Anterior cingulate cortex (tissue), 58 donors: ENCODE measurements at regions not wholly inside any gene's neighbourhood (a gene's known extent, or its start where the extent isn't known, plus 50 kb on each side); places are given as distances from the start of the nearest gene placed in this dataset.
"Not testable (repeated sequence)": the region's sequence is repeated elsewhere in the genome, so short reads cannot be mapped to it uniquely, and the experiment has no call there.

Source experiments
- DNase-seq, 58 donors: peaks; one replicate each; lab custom pipeline; 2025; lab: John Stamatoyannopoulos, UW

DNA sequence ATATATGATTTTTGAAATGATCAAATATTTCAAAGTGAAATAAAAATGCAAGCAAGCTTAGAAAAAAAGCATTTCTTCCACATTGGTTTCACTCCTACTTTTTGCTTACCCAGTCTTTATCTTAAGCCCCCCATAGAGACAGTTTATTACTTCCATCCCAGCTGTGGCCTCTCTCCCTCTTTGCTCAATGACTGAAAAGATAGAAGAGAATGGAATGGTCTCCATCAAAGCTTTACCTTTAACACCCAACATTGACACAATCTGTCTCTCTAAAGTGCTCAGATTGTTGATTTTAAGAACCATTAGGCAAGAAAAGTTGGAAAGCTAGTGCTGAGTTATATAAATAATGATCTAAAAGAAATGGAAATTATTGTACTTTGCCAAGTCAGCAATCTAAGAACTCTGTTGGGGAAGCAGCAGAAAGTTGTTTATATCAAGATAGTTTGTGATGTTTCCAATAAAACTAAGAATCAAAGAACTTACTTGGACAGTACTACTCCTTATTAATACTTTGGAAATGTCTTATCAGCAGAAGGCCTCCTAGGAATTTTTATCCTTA, 277.5 kb upstream of the NREP start:
- no peak for DNase-seq

DNA sequence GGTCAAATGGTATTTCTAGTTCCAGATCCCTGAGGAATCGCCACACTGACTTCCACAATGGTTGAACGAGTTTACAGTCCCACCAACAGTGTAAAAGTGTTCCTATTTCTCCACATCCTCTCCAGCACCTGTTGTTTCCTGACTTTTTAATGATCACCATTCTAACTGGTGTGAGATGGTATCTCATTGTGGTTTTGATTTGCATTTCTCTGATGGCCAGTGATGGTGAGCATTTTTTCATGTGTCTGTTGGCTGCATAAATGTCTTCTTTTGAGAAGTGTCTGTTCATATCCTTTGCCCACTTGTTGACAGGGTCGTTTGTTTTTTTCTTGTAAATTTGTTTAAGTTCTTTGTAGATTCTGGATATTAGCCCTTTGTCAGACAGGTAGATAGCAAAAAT, 269.9 kb upstream of the NREP start:
- not testable (repeated sequence) for DNase-seq

DNA sequence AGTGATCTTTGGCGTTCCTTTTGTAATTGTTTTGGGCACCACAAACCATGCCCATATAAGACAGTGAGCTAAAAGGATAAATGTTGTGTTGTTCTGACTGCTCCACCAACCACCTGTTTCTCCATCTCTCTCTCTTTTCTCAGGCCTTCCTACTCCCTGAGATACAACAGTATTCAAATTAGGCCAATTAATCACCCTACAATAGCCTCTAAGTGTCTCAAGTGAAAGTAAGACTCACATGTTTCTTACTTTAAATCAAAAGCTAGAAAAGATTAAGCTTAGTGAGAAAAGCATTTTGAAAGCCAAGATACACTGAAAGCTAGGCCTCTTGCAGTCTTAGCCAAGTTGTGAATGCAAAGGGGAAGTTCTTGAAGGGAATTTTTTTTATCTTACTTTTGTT, 268.8 kb upstream of the NREP start:
- DNase-seq, result no peak

DNA sequence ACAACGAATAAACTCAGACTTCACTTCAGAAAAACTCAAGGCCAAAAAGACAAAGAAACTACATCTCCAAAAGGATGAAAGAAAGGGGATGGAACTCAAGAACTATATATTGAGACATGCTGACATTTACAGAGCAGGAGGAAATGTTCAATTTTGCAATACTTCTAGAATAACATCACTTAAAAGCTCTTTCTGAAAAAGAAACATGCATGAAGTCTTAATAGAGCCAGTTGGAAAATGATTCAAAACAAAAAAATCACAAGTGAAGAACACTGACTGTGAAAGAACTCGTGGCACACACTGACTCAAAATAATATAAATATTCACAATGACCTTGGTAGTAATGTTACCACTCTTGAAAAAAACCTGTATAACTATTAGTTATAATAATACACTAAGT, 267.8 kb upstream of the NREP start:
- DNase-seq, result no peak

DNA sequence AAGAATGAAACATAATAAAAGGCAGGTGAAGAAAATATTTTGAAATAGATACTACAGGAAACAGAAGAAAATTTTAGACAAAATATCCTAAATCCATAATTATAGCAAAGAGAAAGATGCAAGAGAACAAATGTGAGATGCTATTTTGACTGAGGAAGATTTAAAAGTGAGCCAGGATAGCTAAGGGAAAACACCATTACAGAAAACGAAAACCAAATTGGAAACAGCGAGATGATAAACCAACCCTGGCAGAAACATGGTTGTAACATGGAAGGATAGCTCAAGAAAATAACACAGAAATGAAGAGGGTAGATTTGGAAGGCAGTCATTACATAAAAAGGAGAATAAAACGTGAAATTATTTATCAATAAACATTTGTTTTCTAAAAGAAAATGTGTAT, 267.2 kb upstream of the NREP start:
- DNase-seq, result no peak

DNA sequence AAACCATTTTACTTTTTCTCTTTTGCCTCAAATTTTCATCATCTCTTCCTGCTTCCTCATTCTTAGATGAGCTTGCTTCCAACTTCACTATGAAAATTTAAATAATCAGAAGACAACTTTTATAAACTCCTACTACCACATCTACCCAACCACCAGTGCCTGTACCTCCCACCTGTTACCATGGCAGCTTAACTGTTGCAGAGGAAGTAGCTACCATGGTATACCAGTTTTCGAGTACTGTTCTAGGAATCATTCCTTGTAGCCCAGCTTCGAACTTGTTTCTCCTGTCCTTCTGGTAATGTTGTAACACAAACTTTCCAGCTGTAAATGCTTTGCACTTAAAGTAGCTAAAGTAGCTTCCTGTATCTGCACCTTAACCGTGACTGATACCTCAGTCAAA, 266.8 kb upstream of the NREP start:
- DNase-seq, result no peak

DNA sequence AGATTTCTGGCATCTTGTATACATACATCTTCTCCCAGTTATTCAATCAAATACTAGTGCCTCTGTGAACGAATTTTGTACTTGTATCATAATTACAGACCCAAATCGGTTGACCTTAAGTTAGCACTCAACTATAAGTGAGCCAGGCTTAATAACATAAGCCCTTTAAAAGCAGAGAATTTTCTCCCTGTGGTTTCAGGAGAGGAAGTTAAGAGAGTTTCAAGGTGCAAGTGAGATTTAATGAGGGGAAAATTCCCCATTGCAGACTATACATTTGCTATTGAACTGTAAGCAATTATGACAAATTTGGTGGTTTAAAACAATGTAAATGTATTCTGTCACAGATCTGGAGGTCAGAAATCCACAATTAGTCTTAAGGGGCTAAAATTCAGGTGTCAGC, 261.9 kb upstream of the NREP start:
- no peak for DNase-seq

DNA sequence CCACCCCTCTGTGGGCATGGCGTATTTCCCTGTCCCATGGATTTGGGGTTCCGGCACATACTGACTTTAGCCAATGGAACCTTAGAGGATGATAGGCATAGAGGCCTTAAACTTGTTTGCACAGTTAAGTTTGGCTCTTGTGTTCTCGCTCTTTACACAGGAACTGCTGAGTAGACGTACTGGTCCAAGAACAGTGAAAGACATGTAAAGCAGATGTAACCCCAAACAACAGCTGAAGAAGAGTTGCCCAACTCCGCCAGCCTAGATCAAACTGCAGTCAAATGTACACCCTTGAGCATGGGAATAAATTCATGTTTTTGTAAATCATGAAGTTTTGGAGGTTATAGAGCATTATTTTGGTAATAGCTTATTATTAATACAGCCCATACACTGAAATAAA, 260.0 kb upstream of the NREP start:
- no peak for DNase-seq

DNA sequence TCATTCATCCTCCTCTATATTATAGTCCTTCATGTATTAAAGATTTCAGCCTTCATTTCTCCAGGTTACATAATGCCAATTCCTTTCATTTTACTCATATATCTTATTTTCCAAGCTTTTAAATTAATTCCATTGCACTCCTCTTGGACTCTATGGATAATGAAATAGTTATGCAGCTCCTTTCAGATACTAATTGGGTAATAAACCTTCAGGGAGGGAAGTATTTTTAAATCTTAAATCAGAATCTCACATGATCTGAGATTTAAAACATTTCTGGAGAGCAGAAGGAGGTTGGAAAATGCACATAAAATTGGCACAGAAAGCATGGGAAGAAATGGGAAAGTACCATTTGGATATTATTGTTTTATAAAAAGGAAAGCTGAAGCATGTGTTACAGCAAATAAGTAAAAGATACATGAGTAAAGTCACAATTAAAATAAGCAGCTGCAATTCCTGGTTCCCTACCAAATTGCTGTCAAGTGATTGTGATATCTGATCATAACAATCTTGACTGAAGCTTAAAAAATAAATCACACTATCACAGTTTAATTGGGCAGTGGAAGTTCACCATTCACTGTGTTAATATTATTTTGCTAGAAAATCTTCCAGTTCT, 257.9 kb upstream of the NREP start:
- no peak for DNase-seq

DNA sequence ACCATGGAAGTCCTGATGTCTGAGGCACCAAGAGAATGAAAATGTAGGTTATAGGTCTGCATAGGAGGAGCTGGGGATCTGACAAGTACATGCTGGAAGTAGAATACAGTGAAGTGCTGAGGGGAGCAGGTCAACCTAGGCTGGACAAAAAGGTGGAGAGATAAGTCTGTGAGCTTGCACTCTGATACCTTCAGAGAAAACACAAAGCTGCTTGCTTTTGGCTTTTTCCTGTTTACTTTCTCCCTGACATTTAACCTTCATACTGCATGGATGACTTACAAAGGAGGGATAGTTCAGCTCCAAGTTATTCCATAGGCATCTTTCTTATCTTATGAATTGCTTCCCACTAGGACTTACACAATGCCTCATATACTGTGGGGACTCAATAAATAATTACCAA, 256.7 kb upstream of the NREP start:
- DNase-seq, result no peak

DNA sequence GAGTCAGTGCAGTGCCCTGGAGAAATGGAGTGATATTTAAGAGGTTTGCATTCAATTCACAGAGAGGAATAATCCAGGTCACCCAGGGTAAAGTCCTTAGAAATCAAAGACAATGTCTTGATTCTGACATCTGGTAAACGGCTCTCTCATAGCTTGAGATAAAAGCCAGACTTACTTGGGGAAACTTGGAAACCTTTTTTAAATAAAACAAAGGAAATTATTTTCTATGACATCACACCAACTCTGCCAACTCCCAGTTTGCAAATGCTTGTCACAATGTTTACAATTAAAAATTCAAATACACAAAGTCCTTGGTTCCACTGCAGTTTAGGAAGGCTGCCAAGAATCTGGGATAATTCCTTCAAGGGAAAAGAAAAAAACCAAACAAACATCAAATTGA, 255.1 kb upstream of the NREP start:
- DNase-seq, result no peak

DNA sequence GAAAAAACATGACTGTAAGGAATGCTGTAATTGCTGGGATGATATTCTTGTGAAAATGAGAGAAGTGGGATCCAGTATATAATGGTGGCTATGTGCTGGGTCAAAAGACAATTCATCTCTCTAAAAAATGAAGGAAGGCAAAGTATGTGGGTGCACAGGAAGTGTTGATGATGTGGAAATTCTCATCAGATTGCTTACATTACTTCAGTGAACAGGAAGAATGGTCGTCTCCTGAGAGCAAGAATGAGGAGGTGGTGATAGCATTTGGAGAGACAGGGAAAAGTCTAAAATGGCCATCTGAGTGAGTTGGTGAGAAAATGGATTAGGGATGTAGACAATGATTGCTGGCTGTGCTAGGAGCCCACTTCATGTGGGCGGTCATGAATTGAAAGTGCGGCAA, 253.5 kb upstream of the NREP start:
- no peak for DNase-seq

DNA sequence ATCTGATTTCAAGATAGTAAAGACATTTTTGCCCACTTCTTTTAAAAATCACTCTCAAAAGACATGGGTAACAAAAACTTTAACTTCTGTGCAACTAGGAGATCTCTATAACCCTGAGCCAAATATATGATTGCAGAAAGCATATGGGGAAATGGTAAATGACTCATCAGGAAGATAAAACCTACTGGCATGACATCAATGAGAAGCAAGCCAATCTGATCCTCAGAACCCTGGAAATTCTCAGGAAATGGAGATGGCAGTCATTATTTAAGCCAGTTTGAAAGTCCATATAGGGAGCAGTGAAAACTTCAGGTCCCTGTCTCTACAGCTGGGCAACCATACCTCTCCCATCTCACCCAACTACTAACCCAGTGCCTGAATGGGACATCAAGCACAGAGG, 249.7 kb upstream of the NREP start:
- DNase-seq, result no peak

DNA sequence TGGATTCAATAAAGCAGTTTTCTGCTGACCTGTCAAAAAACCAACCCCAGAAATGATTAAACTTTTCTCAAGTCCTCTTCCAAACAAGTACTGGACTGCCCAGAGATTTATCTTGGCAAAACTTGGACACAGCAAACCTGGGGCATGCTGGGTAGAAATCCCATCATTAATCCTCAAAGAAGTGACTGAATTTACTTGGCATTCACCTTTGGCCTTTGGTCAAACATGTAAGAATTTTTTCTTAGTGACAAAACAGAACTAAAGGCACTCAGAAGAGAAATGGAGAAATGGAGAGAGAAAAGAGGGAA, 248.6 kb upstream of the NREP start:
- no peak for DNase-seq

DNA sequence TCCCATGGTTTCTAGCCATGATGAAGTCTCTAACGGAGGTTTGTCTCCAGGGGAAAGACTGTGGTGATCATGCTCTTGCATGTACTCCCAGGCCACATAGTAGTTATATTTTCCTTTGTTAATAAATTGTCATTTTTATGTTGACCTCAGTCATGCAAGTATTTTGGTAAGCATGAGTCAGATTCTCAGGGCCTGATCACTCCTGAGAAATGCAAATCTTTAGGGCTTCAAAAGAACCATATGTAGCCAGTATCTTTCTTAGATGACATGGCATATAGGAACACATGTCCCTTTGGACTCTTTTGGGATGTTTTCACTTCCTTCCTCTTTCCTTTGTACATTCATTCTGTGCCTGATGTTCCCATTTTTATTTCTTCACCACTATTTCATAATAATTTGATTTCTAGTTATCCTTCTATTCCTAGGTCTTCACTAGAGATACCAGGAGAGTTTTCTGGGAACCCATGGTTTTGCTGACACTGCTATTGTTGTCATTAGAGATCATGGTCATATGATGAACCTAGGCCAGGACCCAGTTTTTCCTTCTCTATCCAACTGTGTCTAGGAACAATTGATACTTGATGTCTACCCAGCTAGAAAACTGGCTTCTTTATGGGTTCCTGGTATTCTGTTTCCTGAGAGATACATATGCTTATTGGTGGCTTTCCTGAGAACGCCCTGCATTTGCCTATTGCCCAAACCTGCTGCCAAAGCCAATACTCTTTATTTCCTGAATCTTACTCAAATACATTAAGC, 248.1 kb upstream of the NREP start:
- DNase-seq, result no peak

DNA sequence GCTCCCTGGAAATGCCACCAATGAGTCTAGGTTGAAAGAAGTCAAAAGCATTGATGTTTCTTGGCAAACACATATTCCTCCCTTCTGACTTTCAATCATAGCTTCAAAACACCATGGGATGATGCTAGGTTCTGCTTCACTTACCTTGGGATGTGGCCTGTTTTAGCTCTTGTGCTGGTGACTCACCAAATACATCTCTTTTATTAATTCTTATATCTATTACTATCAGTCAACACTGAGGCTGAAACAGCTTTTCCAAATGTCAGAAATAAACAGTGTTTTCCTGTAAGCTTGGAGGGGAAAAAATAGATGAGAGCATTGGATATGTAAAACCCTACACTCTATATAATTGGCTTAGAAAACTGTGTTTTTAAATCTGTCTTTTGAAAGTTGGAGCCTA, 245.4 kb upstream of the NREP start:
- no peak for DNase-seq

DNA sequence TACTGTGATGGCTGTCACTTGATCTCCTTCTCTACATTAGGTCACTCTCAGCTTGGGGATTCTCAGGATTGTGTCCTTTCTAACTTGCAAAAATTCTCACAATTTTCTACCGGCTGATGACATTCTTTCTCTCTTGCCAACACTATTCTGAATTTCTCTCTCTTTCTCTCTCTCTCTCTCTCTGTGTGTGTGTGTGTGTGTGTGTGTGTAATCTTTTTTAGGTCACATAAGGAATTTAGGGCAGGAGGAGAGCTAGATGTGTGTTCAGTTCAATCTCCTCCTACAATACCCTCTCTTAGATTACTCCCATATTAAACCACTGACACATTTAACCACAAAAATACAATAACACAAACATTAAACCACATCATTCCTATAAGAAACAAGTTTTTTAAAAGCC, 242.3 kb upstream of the NREP start:
- DNase-seq, result no peak

DNA sequence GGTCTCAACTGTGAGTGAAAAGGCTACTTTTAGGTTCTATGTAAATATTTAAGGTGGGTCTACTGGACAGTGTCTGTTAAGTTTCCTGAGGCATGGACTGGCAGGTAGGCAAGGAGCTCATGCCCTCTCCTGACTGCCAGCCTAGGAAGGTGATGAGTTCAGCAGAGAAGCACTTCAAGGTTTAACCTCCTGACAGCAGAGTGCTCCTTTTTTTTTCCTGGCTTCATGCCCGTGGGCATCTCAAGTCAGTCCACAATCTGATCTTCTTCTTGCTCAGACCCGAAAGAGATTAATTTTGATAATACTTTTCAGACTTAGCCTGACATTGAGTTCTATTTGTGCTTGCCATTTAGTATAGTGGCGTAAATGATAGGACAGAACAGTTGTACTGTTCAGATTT, 241.9 kb upstream of the NREP start:
- DNase-seq, result no peak

DNA sequence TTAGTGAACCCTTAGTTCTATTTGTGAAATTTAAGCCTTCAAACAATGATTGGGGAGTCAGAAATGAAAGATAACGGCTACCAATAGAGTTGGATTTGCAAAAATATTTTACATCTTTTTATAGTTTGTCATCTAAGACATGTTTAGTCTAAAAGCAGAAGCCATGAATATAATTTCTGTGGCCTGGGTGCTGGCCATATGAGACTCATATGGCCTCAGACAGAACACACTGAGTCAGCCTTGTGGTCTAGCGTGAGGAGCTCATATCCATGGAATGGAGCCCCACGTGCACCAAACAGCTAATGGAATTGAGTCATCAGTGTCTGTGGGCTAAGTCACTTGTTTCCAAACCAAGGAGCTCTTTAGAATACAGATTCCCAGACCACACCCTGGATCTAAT, 240.7 kb upstream of the NREP start:
- DNase-seq, result no peak

DNA sequence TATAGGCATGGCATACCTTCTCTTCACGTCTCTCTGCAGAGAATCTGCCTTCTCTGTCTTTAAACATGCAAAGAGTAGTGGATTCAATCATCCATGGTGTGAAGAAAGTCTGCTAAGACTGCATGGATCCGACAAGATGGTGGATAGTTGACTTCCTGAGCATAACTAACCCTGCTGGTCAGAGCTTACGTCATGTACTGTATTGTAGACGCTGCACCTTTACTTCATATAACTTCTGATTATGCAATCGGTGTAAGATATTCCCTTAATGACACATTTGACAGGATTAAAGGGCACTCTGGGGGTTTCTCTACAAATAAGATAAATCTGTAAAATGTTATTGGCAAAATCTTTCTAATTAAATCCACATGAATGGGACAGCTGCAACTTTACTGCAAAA, 240.3 kb upstream of the NREP start:
- no peak for DNase-seq

DNA sequence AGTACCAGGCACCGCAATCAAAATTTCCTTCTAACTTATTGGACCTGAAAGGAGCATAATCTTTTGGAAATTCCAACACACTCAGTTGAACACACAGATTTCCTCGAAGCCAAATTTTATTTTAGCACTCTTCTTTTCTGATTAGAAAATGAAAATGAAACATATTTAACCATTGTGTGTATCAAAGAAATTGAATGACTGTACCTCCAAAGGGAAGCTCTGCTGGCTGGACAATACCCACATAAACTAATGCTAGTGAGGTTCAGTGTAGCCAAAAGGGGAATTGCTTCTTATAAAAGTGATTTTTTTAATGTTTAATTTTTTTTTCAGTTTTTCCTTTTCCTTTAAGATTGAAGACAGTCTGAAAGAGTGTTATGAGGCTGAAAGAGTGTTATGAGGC, 239.6 kb upstream of the NREP start:
- DNase-seq, result no peak

DNA sequence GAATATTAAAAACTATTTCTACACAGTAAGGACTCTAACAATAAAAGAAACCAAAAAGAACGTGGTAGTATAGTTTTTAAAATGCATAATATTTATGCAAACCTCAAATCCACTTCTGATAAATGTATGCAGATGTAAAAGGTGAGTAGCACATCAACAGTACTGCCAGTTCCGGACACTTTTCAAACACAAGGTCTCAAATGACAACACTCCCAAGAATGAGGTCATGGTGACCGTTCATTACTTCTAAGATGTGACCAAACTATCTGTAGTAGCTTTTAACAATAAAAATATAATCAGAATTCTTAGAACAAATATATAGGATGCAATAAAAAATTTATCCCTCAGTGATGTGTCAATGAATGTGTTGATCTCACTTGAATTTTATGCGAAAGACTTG, 238.7 kb upstream of the NREP start:
- no peak for DNase-seq

DNA sequence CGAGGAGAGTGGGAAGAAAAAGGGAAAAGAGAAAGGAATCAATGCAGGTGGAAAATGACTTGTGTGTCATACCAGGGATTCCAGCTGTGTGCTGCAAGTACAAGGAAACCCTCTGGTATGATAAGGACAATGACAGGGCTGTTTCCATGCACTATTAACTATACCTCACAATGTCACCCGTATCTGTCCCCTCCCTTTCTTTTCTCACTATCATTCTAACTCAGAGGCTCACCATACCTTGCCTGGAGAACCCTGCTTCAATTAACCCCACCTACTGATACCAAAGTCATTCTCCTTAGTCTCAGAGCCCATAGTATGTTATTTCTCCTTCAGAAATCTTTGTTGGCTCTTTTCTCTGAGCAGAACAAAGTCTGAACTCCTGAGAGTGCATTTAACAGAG, 236.2 kb upstream of the NREP start:
- no peak for DNase-seq
